ENCODE measurements at regions not wholly inside any gene's neighbourhood (a gene's known extent, or its start where the extent isn't known, plus 50 kb on each side); places are given as distances from the start of the nearest gene placed in this dataset.

DNA sequence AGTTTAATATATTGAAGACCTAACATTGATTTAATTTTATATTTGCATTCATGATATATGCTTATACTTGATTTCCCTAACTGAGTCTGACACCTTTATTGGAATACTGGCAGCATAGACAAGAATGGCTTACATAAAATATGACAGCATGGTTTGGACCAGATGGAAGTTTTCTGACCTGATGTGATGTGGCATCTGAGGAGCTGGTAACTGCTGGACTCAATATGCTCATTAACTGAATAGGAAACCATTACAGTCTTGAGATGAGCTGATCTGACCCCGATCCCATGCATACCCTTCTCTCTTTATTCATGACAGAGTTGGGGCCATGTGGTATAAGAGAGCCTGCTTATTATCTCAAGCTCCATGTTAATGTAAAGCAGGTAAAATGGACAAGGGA is 604.8 kb upstream of the SEL1L start:
- H3K9me3 Mint-ChIP-seq (ENCODE audit: unreplicated experiment), result peaks cover 38% of the 10 kb centered on the region
- POLR2A ChIA-PET, result no interaction called here

DNA sequence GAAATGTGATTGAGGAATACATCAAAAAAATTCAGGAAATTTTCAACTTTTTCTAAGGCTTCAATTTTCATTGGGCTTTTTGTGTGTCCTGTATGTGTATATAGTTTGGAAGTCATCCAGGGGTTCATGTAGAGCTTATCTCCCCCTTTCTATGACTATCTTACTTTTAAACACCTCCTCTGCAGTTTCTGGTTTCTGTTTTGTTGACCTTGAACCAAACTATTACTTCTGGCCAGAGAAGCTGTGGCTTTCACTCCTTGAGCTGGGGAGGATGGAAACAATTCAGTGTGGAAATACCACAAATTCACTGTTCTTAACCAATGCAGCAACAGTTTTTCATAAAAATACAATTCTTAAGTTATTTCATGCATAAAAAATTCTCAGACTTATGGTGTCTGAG is 613.2 kb upstream of the SEL1L start:
- ChIA-PET CTCF (interaction anchor here (0.6 kb wide), 1 partner anchor 42 kb away, joined by 3 read pairs; no protein-coding TSS in a partner anchor), POLR2A (interaction anchor here (0.7 kb wide), 1 partner anchor 28 kb away, joined by 3 read pairs; no protein-coding TSS in a partner anchor)
- Mint-ChIP-seq H3K9me3 (ENCODE audit: unreplicated experiment) (peaks cover 19% of the 10 kb centered on the region), H3K36me3 (ENCODE audit: insufficient read depth, unreplicated experiment) (no peaks in the 10 kb centered on the region), H3K27me3 (ENCODE audit: insufficient read depth, unreplicated experiment) (no peaks in the 10 kb centered on the region), H3K4me1 (ENCODE audit: insufficient read depth, unreplicated experiment) (no peaks in the 10 kb centered on the region), H3K27ac (ENCODE audit: low read depth, unreplicated experiment) (no peak overlapping the region), H3K4me3 (ENCODE audit: unreplicated experiment) (no peak overlapping the region)
- TF ChIP-seq, protein P1, sequence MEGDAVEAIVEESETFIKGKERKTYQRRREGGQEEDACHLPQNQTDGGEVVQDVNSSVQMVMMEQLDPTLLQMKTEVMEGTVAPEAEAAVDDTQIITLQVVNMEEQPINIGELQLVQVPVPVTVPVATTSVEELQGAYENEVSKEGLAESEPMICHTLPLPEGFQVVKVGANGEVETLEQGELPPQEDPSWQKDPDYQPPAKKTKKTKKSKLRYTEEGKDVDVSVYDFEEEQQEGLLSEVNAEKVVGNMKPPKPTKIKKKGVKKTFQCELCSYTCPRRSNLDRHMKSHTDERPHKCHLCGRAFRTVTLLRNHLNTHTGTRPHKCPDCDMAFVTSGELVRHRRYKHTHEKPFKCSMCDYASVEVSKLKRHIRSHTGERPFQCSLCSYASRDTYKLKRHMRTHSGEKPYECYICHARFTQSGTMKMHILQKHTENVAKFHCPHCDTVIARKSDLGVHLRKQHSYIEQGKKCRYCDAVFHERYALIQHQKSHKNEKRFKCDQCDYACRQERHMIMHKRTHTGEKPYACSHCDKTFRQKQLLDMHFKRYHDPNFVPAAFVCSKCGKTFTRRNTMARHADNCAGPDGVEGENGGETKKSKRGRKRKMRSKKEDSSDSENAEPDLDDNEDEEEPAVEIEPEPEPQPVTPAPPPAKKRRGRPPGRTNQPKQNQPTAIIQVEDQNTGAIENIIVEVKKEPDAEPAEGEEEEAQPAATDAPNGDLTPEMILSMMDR (IDR thresholded peaks at IDR 0.05; ENCODE audit: unreplicated experiment), result no peak
- BruUV-seq (replicated peaks), result no TSS peak
- intact Hi-C loops (cut with micrococcal nuclease), result no loop called here
- DNase-seq (ENCODE audit: unreplicated experiment), result no peak

More for the DNA sequence above, 604.8 kb upstream of the SEL1L start:
- Mint-ChIP-seq H3K27me3 (ENCODE audit: insufficient read depth, unreplicated experiment) (no peaks in the 10 kb centered on the region), H3K36me3 (ENCODE audit: insufficient read depth, unreplicated experiment) (no peaks in the 10 kb centered on the region), H3K4me1 (ENCODE audit: insufficient read depth, unreplicated experiment) (no peaks in the 10 kb centered on the region), H3K4me3 (ENCODE audit: unreplicated experiment) (no peak overlapping the region), H3K27ac (ENCODE audit: low read depth, unreplicated experiment) (no peak overlapping the region)
- TF ChIP-seq, protein P1 (IDR thresholded peaks at IDR 0.05; ENCODE audit: unreplicated experiment), result no peak
- DNase-seq (ENCODE audit: unreplicated experiment), result no peak
- BruUV-seq (replicated peaks), result no TSS peak
- intact Hi-C loops (cut with micrococcal nuclease), result no loop called here
- CTCF ChIA-PET, result no interaction called here

DNA sequence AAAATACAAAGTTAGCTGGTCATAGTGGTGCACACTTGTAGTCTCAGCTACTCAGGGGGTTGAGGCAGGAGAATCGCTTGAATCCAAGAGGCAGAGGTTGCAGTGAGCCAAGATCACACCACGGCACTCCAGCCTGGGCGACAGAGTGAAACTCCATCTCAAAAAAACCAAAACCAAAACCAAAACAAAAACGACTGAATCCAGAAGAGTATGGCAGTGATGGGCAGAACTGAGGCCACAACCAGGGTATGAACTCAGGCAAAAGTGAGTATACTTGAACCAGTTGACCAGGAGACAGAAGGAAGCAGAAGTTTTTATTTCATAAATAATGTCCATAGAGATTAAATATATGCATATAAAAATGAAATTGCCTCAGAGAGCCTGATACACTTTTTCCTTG is 620.0 kb upstream of the SEL1L start:
- BruUV-seq (replicated peaks), result no TSS peak
- ChIA-PET CTCF (no interaction called here), POLR2A (no interaction called here)
- intact Hi-C loops (cut with micrococcal nuclease), result no loop called here
- no peaks in the 10 kb centered on the region for H3K36me3 Mint-ChIP-seq (ENCODE audit: insufficient read depth, unreplicated experiment)
- no peak overlapping the region for H3K27ac Mint-ChIP-seq (ENCODE audit: low read depth, unreplicated experiment)
- no peaks in the 10 kb centered on the region for H3K27me3 Mint-ChIP-seq (ENCODE audit: insufficient read depth, unreplicated experiment)
- H3K9me3 Mint-ChIP-seq (ENCODE audit: unreplicated experiment), result no peaks in the 10 kb centered on the region
- TF ChIP-seq, protein P1 (IDR thresholded peaks at IDR 0.05; ENCODE audit: unreplicated experiment), result no peak
- H3K4me3 Mint-ChIP-seq (ENCODE audit: unreplicated experiment), result no peak overlapping the region
- H3K4me1 Mint-ChIP-seq (ENCODE audit: insufficient read depth, unreplicated experiment), result no peaks in the 10 kb centered on the region
- DNase-seq (ENCODE audit: unreplicated experiment), result no peak

DNA sequence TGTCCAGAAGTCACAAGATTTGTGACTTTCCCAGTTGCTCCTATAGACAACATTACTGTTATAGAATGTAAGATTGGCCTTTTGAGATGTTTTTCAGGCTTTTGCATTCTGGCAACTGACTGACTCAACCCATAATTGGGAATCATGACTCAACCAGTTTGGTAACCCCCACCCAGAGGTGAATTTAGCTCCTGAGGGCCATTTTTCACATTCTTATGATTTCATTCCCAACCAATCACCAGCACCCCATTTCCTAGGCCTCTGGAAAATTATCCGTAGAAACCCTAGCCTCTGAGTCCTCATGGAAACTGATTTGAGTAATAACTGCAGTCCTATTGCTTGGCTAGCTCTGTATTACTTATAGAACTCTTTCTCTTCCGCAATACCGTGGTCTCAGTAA is 626.0 kb upstream of the SEL1L start:
- ChIA-PET CTCF (interaction anchor here (0.8 kb wide), 1 partner anchor 976 kb away, joined by 3 read pairs; no protein-coding TSS in a partner anchor), POLR2A (no interaction called here)
- no peaks in the 10 kb centered on the region for H3K36me3 Mint-ChIP-seq (ENCODE audit: insufficient read depth, unreplicated experiment)
- H3K27me3 Mint-ChIP-seq (ENCODE audit: insufficient read depth, unreplicated experiment), result no peaks in the 10 kb centered on the region
- no peak overlapping the region for H3K27ac Mint-ChIP-seq (ENCODE audit: low read depth, unreplicated experiment)
- TF ChIP-seq, protein P1 (IDR thresholded peaks at IDR 0.05; ENCODE audit: unreplicated experiment), result no peak
- H3K4me1 Mint-ChIP-seq (ENCODE audit: insufficient read depth, unreplicated experiment), result no peaks in the 10 kb centered on the region
- BruUV-seq (replicated peaks), result no TSS peak
- no peak overlapping the region for H3K4me3 Mint-ChIP-seq (ENCODE audit: unreplicated experiment)
- intact Hi-C loops (cut with micrococcal nuclease), result no loop called here
- no peaks in the 10 kb centered on the region for H3K9me3 Mint-ChIP-seq (ENCODE audit: unreplicated experiment)
- peak; percentile 35 for DNase-seq (ENCODE audit: unreplicated experiment)
